IMR-90 (cell line): ENCODE measurements at regions not wholly inside any gene's neighbourhood (a gene's known extent, or its start where the extent isn't known, plus 50 kb on each side); places are given as distances from the start of the nearest gene placed in this dataset.
"Not testable (repeated sequence)": the region's sequence is repeated elsewhere in the genome, so short reads cannot be mapped to it uniquely, and the experiment has no call there.

Experiments
- ATAC-seq: fragments of 200-7000 bp; cut with Tn5 transposase; 2 replicates; pipeline ENCODE4 v1.9.1; 2020; ENCODE audit warnings: low read depth, mild to moderate bottlenecking, moderate library complexity
- BruUV-seq: library from RNA; stranded (reverse); fragments of 400-500 nt; replicated peaks from 2 replicates; lab custom pipeline; 2021; lab: Mats Ljungman, UMichigan
- CTCF ChIA-PET: fragments of 300-600 bp; formaldehyde crosslinking; extraction: SDS; loops from one replicate; lab custom pipeline; 2021; ENCODE audit warnings: antibody characterized with exemption; lab: Yijun Ruan, JAX
- POLR2A ChIA-PET: fragments of 300-600 bp; sonication (Branson Sonifier 250); formaldehyde crosslinking; loops from one replicate; lab custom pipeline; 2022; ENCODE audit warnings: antibody characterized with exemption; ENCODE audit not compliant: unreplicated experiment; lab: Charles Lee
- DNase-seq: peaks from one replicate; pipeline ENCODE4 v3.0.0; 2013
- H2AFZ ChIP-seq: replicated peaks from 2 replicates; pipeline ENCODE3; 2013; ENCODE audit warnings: low read length, mild to moderate bottlenecking; ENCODE audit not compliant: poor library complexity
- H2AK5ac ChIP-seq: 2 replicates; pipeline ENCODE4 v1.6.1; 2013; ENCODE audit warnings: low read depth, low read length, inconsistent platforms
- H2AK9ac ChIP-seq: replicated peaks from 2 replicates; pipeline ENCODE3; 2013; ENCODE audit warnings: mild to moderate bottlenecking, low read depth, low read length, moderate library complexity; ENCODE audit not compliant: poor library complexity
- H2BK120ac ChIP-seq: 2 replicates; pipeline ENCODE4 v1.6.1; 2013; ENCODE audit warnings: low read depth, low read length, inconsistent platforms
- H2BK15ac ChIP-seq: 3 replicates; pipeline ENCODE4 v1.6.1; 2013; ENCODE audit warnings: low read depth, low read length, inconsistent platforms
- H2BK20ac ChIP-seq: 2 replicates; pipeline ENCODE4 v1.6.1; 2013; ENCODE audit warnings: low read depth, mild to moderate bottlenecking, inconsistent platforms, low read length, moderate library complexity
- H2BK5ac ChIP-seq: 2 replicates; pipeline ENCODE4 v1.6.1; 2013; ENCODE audit warnings: mild to moderate bottlenecking, low read depth, low read length, inconsistent platforms; ENCODE audit not compliant: poor library complexity, severe bottlenecking
- H3K14ac ChIP-seq: replicated peaks from 2 replicates; pipeline ENCODE4 v1.6.1; 2013; ENCODE audit warnings: low read depth, low read length, inconsistent platforms
- H3K18ac ChIP-seq: 2 replicates; pipeline ENCODE4 v1.6.1; 2013; ENCODE audit warnings: low read depth, low read length, control low read depth
- H3K23ac ChIP-seq: 2 replicates; pipeline ENCODE4 v1.6.1; 2013; ENCODE audit warnings: low read depth, low read length, inconsistent platforms
- H3K27ac ChIP-seq: 2 replicates; pipeline ENCODE4 v1.5.1; 2013; ENCODE audit warnings: mild to moderate bottlenecking, control low read depth, low read length; ENCODE audit not compliant: insufficient read depth
- H3K27me3 ChIP-seq: 2 replicates; pipeline ENCODE4 v1.6.1; 2013; ENCODE audit warnings: low read length; ENCODE audit not compliant: control insufficient read depth, insufficient read depth
- H3K36me3 ChIP-seq: 2 replicates; pipeline ENCODE4 v1.6.1; 2013; ENCODE audit warnings: low read length, mixed read lengths; ENCODE audit not compliant: control insufficient read depth, insufficient read depth
- H3K4ac ChIP-seq: 2 replicates; pipeline ENCODE4 v1.6.1; 2013; ENCODE audit warnings: low read depth, low read length, inconsistent platforms
- H3K4me1 ChIP-seq: 2 replicates; pipeline ENCODE4 v1.6.1; 2013; ENCODE audit warnings: low read length, mixed read lengths; ENCODE audit not compliant: control insufficient read depth, insufficient read depth
- H3K4me2 ChIP-seq: 2 replicates; pipeline ENCODE4 v1.6.1; 2013; ENCODE audit warnings: low read depth, mild to moderate bottlenecking, control low read depth, low read length, moderate library complexity
- H3K4me3 ChIP-seq: 2 replicates; pipeline ENCODE4 v1.5.1; 2013; ENCODE audit warnings: low read depth, mild to moderate bottlenecking, control low read depth, low read length, moderate library complexity; ENCODE audit not compliant: insufficient read depth
- H3K56ac ChIP-seq: 2 replicates; pipeline ENCODE4 v1.6.1; 2013; ENCODE audit warnings: low read length, inconsistent platforms; ENCODE audit not compliant: insufficient read depth; ENCODE audit errors: extremely low read depth
- H3K79me1 ChIP-seq, 2 experiments: 2 replicates each; pipeline ENCODE4 v1.6.1; 2013; ENCODE audit warnings: low read length in 2 of 2, inconsistent platforms in 1 of 2, low read depth in 1 of 2
- H3K9ac ChIP-seq: 2 replicates; pipeline ENCODE4 v1.6.1; 2013; ENCODE audit warnings: low read depth, low read length, control low read depth
- H3K9me1 ChIP-seq: 2 replicates; pipeline ENCODE4 v1.6.1; 2013; ENCODE audit warnings: low read length, inconsistent platforms; ENCODE audit not compliant: insufficient read depth
- H3K9me3 ChIP-seq: 2 replicates; pipeline ENCODE4 v1.6.1; 2013; ENCODE audit warnings: low read length; ENCODE audit not compliant: control insufficient read depth, insufficient read depth
- H4K20me1 ChIP-seq: 2 replicates; pipeline ENCODE4 v1.6.1; 2013; ENCODE audit warnings: low read length, inconsistent platforms; ENCODE audit not compliant: insufficient read depth
- H4K5ac ChIP-seq: 2 replicates; pipeline ENCODE4 v1.6.1; 2013; ENCODE audit warnings: mild to moderate bottlenecking, low read depth, low read length, control low read depth
- H4K8ac ChIP-seq, 2 experiments: 2 replicates each; pipeline ENCODE4 v1.6.1; 2013; ENCODE audit warnings: low read depth in 2 of 2, low read length in 2 of 2, control low read depth in 1 of 2, inconsistent platforms in 1 of 2
- H4K91ac ChIP-seq: 2 replicates; pipeline ENCODE4 v1.6.1; 2013; ENCODE audit warnings: low read depth, low read length, inconsistent platforms; ENCODE audit not compliant: insufficient read depth
- WGBS, 2 experiments: methylation state at CpG; one replicate each; pipeline versions ENCODE4 v1.1.5 to v1.1.7; 2013; ENCODE audit warnings: missing lambda C conversion rate in 2 of 2; ENCODE audit not compliant: insufficient read length in 1 of 2; ENCODE audit errors: extremely low coverage in 2 of 2; 5-methylcytosine and 5-hydroxymethylcytosine counted together
- dilution Hi-C: fragments of 300-500 bp; cut with HindIII; formaldehyde crosslinking; loops from one replicate; pipeline ENCODE4 v1.14.3; 2018; ENCODE audit warnings: low sequenced_read_pairs; ENCODE audit not compliant: unreplicated experiment
- in situ Hi-C: fragments of 300-500 bp; cut with MboI; formaldehyde crosslinking; loops from 3 replicates; pipeline ENCODE4 v1.14.3; 2019; ENCODE audit warnings: low sequenced_read_pairs, inconsistent platforms, mixed read lengths
- intact Hi-C: fragments of 100-400 bp; cut with micrococcal nuclease; formaldehyde crosslinking; loops from 2 replicates; pipeline ENCODE4 v1.10.0; 2022

- ATAC-seq, H2BK5ac ChIP-seq, H3K79me1 ChIP-seq, H2AK9ac ChIP-seq, H3K4me1 ChIP-seq, H3K18ac ChIP-seq, H3K27me3 ChIP-seq, H3K56ac ChIP-seq, H3K36me3 ChIP-seq, POLR2A ChIA-PET, H3K23ac ChIP-seq, H2BK20ac ChIP-seq, H4K5ac ChIP-seq, H2BK120ac ChIP-seq, H2AFZ ChIP-seq, H3K4ac ChIP-seq, BruUV-seq, intact Hi-C loops, H2AK5ac ChIP-seq, CTCF ChIA-PET, DNase-seq, H4K91ac ChIP-seq, H4K8ac ChIP-seq, H3K9me3 ChIP-seq, H3K4me2 ChIP-seq, H3K9me1 ChIP-seq, H3K27ac ChIP-seq, in situ Hi-C loops, H2BK15ac ChIP-seq, dilution Hi-C loops, H4K20me1 ChIP-seq, H3K9ac ChIP-seq, H3K4me3 ChIP-seq, H3K14ac ChIP-seq: not testable (repeated sequence)
- WGBS, 2 experiments: no CpG with 5 or more reads among the region's 9 CpGs
Observed at GRCh38 chr16:18146601-18147142, 189.9 kb downstream of the NPIPA8 start.

DNA sequence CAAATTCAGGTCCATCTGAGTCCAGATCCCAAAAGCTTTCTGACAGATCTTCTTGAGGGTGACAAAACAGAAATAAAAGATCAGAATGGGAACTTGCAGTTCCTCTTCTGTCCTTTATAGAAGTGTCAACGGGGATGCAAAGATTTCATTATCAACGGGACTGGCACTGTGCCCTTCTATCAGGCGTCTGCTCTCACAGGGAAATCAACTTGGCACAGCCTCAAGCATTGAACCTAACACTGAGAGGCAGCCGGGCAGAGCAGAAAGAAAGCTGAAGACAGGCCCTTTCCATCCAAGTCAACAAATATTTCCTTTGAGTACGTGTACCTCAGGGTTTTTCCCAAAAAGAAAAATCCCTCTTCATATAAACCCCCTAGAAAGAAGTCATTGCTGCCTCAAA lies 194.5 kb downstream of the NPIPA8 start:
- in situ Hi-C loops, dilution Hi-C loops, H3K23ac ChIP-seq, H2BK15ac ChIP-seq, H3K27me3 ChIP-seq, H3K4me1 ChIP-seq, H4K91ac ChIP-seq, H3K9me3 ChIP-seq, H3K4me3 ChIP-seq, BruUV-seq, H3K4ac ChIP-seq, DNase-seq, H2AFZ ChIP-seq, H3K14ac ChIP-seq, H3K56ac ChIP-seq, intact Hi-C loops, H3K9me1 ChIP-seq, ATAC-seq, H4K5ac ChIP-seq, H3K18ac ChIP-seq, H4K20me1 ChIP-seq, H3K79me1 ChIP-seq, H4K8ac ChIP-seq, H2BK120ac ChIP-seq, POLR2A ChIA-PET, H3K9ac ChIP-seq, H2BK5ac ChIP-seq, H3K36me3 ChIP-seq, CTCF ChIA-PET, H2BK20ac ChIP-seq, H3K4me2 ChIP-seq, H3K27ac ChIP-seq, H2AK5ac ChIP-seq, H2AK9ac ChIP-seq: not testable (repeated sequence)
- no CpG with 5 or more reads among the region's 5 CpGs for WGBS, 2 experiments
